Fibroblast of lung (primary cell): ENCODE measurements at regions not wholly inside any gene's neighbourhood (a gene's known extent, or its start where the extent isn't known, plus 50 kb on each side); places are given as distances from the start of the nearest gene placed in this dataset.

Source experiments
- DNase-seq, 2 donors: peaks; one replicate each; pipeline versions ENCODE4 v3.0.0 to v3.0.0-alpha.2; 2010; ENCODE audit warnings: low read depth in 2 of 2
- H2AFZ ChIP-seq: 2 replicates; pipeline ENCODE4 v1.5.1; 2012; ENCODE audit warnings: low read length, control low read depth, inconsistent platforms
- H3K27ac ChIP-seq: 2 replicates; pipeline ENCODE4 v1.5.1; 2011; ENCODE audit warnings: low read length, control low read depth; ENCODE audit not compliant: insufficient read depth
- H3K27me3 ChIP-seq: 2 replicates; pipeline ENCODE4 v1.5.1; 2011; ENCODE audit warnings: mild to moderate bottlenecking, low read length; ENCODE audit not compliant: control insufficient read depth, insufficient read depth
- H3K36me3 ChIP-seq: 2 replicates; pipeline ENCODE4 v1.5.1; 2011; ENCODE audit warnings: low read length; ENCODE audit not compliant: control insufficient read depth, insufficient read depth
- H3K4me1 ChIP-seq: 2 replicates; pipeline ENCODE4 v1.5.1; 2011; ENCODE audit warnings: low read length; ENCODE audit not compliant: control insufficient read depth, insufficient read depth; ENCODE audit errors: extremely low read depth
- H3K4me2 ChIP-seq: 2 replicates; pipeline ENCODE4 v1.5.1; 2011; ENCODE audit warnings: low read length, control low read depth; ENCODE audit not compliant: insufficient read depth; ENCODE audit errors: extremely low read depth
- H3K4me3 ChIP-seq, 4 experiments: fragments of 200-600 bp in 1 of 4; sonication (generic) in 1 of 4; replicated peaks in 1 of 4; 2 replicates each; pipeline ENCODE4 v1.5.1; 2011 to 2016; ENCODE audit warnings: low read length in 4 of 4, low read depth in 3 of 4, mild to moderate bottlenecking in 3 of 4, control low read depth in 2 of 4, inconsistent platforms in 1 of 4, mixed read lengths in 1 of 4; ENCODE audit not compliant: insufficient read depth in 1 of 4; ENCODE audit errors: control extremely low read depth in 1 of 4
- H3K79me2 ChIP-seq: 2 replicates; pipeline ENCODE4 v1.5.1; 2012; ENCODE audit warnings: mild to moderate bottlenecking, low read length, inconsistent platforms; ENCODE audit not compliant: control insufficient read depth, insufficient read depth
- H3K9ac ChIP-seq: 2 replicates; pipeline ENCODE4 v1.5.1; 2011; ENCODE audit warnings: mild to moderate bottlenecking, low read length, control low read depth; ENCODE audit not compliant: insufficient read depth
- H3K9me3 ChIP-seq: 2 replicates; pipeline ENCODE4 v1.5.1; 2012; ENCODE audit warnings: low read depth, low read length; ENCODE audit not compliant: control insufficient read depth, insufficient read depth
- H4K20me1 ChIP-seq: 2 replicates; pipeline ENCODE4 v1.5.1; 2011; ENCODE audit warnings: low read length; ENCODE audit not compliant: control insufficient read depth, insufficient read depth; ENCODE audit errors: extremely low read depth
- EZH2 ChIP-seq: IDR thresholded peaks from 2 replicates; pipeline ENCODE4 v1.5.1; 2012; ENCODE audit warnings: low read length, control low read depth, mild to moderate bottlenecking; ENCODE audit errors: missing control alignments
- TF ChIP-seq, protein P1 (sequence below), 2 donors: IDR thresholded peaks in 1 of 2; conservative IDR thresholded peaks in 1 of 2; 1 replicate in 1 of 2; 2 replicates in 1 of 2; pipeline ENCODE4 v1.5.1; 2011 to 2012; ENCODE audit warnings: low read length in 2 of 2, control low read depth in 1 of 2, inconsistent platforms in 1 of 2, low read depth in 1 of 2, mild to moderate bottlenecking in 1 of 2

DNA sequence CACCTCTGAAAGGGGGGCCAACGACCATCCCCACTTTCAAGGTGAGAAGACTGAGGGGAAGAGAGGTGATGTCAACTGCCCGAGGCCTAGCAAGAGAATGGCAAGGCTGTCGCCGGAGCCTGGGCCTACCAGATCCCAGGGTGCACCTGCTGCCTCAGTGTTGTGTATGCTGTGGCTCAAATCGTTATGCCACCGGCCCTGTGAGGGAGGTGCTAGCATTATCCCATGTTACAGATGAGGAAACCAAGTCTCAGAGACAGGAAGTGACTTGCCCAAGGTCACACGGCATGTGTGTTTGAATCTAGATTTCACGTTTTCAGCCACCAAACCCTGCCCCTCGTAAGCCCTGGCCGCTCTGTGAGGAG lies 152.5 kb downstream of the CEBPB start:
- Histone ChIP-seq H3K9me3 (no peaks in the 10 kb centered on the region), H3K4me2 (no peak overlapping the region), H3K4me3 (no peak overlapping the region), H3K9ac (no peak overlapping the region), H2AFZ (no peak overlapping the region), H3K79me2 (no peaks in the 10 kb centered on the region), H3K27me3 (no peaks in the 10 kb centered on the region), H3K4me1 (peaks cover 20% of the 10 kb centered on the region), H3K27ac (no peak overlapping the region), H4K20me1 (no peaks in the 10 kb centered on the region), H3K36me3 (no peaks in the 10 kb centered on the region)
- no peak for TF ChIP-seq EZH2
- TF ChIP-seq, protein P1, sequence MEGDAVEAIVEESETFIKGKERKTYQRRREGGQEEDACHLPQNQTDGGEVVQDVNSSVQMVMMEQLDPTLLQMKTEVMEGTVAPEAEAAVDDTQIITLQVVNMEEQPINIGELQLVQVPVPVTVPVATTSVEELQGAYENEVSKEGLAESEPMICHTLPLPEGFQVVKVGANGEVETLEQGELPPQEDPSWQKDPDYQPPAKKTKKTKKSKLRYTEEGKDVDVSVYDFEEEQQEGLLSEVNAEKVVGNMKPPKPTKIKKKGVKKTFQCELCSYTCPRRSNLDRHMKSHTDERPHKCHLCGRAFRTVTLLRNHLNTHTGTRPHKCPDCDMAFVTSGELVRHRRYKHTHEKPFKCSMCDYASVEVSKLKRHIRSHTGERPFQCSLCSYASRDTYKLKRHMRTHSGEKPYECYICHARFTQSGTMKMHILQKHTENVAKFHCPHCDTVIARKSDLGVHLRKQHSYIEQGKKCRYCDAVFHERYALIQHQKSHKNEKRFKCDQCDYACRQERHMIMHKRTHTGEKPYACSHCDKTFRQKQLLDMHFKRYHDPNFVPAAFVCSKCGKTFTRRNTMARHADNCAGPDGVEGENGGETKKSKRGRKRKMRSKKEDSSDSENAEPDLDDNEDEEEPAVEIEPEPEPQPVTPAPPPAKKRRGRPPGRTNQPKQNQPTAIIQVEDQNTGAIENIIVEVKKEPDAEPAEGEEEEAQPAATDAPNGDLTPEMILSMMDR (conservative IDR thresholded peaks at IDR 0.05 in 1 of 2, IDR thresholded peaks at IDR 0.05 in 1 of 2; ENCODE audit: low read depth in 1 of 2, low read length in 2 of 2): no peak
- no peak for DNase-seq

DNA sequence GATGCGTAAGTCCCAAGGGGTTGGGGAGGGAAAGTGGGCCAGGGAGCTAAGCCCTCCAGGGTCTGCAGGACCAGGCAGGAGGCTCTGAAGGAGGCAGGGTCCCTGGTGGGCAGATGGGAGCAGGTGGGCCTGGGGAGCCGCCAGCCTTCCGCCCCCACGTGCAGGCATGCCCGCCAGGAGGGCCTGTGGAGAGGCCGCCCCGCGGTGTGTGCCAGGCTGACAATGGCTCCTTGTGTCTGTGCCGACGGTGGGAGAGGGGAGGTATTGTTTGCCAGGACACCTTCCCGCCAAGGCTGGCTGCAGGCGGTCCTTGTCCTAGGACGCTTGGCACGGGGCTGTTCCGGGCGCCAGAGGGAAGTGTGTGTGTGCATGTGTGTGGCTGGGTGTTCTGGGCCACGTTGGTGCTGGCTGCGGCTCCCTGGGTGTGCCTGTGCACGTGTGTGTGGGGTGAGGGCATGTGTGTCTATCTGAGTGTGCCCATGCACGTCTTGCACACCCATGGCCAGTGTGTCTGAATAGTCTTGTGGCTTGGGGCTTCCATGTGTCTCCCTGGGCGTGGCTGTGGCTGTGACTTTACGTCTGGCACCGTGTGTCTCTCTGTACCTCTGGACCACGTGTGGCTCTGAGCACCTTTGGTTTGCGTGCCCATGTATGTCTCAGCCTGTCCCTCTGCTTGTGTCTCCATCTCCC lies 153.0 kb downstream of the CEBPB start:
- no peak for DNase-seq
- no peaks in the 10 kb centered on the region for H3K79me2 ChIP-seq
- no peak overlapping the region for H3K9ac ChIP-seq
- H3K4me1 ChIP-seq: peaks cover 17% of the 10 kb centered on the region
- H4K20me1 ChIP-seq: no peaks in the 10 kb centered on the region
- H3K36me3 ChIP-seq: no peaks in the 10 kb centered on the region
- TF ChIP-seq EZH2: no peak
- TF ChIP-seq, protein P1 (conservative IDR thresholded peaks at IDR 0.05 in 1 of 2, IDR thresholded peaks at IDR 0.05 in 1 of 2; ENCODE audit: low read depth in 1 of 2, low read length in 2 of 2): no peak
- no peaks in the 10 kb centered on the region for H3K27me3 ChIP-seq
- H3K27ac ChIP-seq: no peak overlapping the region
- no peaks in the 10 kb centered on the region for H3K9me3 ChIP-seq
- H3K4me3 ChIP-seq: no peak overlapping the region
- H2AFZ ChIP-seq: no peak overlapping the region
- no peak overlapping the region for H3K4me2 ChIP-seq

DNA sequence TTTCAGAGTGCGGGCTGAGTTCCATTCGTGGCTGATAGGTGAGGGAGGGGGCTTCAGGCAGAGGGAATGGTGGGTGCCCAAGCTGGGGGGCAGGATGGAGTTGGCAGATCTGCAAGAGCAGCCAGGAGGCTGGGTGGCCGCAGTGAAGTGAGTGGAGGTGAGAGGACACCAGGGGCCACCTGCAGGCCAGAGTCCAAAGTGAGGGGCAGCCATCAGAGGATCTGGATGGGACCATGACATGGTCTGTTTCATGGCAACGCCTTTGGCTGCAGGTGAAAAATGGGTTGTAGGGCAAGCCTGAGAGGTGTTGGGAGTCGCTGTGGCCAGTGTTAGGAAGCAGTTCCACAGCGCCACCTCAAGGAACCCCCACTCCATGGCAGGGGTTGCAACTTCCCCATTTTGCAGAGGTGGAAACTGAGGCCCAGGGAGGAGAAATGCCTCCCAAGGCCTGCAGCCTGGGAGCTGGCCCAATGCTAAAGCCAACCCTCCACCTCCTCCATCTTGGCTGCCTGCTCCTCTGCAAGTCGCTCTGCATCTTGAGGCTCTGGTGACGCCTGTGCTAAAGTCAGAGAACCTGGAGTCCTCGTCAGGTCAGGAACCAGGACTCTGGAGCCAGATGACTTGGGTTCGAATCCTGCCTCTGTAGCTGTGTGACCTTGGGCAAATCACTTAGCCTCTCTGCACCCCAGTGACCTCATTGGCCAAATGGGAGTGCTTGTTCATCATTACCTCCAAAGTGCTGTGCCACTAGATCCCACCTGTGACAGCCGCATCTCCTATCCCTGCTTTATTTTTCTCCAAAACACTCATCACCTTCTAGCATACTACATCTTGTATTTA lies 153.8 kb downstream of the CEBPB start:
- no peaks in the 10 kb centered on the region for H4K20me1 ChIP-seq
- H3K27ac ChIP-seq: no peak overlapping the region
- no peak overlapping the region for H3K4me3 ChIP-seq
- no peak for TF ChIP-seq EZH2
- TF ChIP-seq, protein P1 (conservative IDR thresholded peaks at IDR 0.05 in 1 of 2, IDR thresholded peaks at IDR 0.05 in 1 of 2; ENCODE audit: low read depth in 1 of 2, low read length in 2 of 2): peak in 1 of 2 donors; percentile 23
- no peak overlapping the region for H3K4me2 ChIP-seq
- no peak overlapping the region for H3K9ac ChIP-seq
- no peaks in the 10 kb centered on the region for H3K36me3 ChIP-seq
- H3K79me2 ChIP-seq: no peaks in the 10 kb centered on the region
- H2AFZ ChIP-seq: no peak overlapping the region
- no peaks in the 10 kb centered on the region for H3K9me3 ChIP-seq
- H3K27me3 ChIP-seq: no peaks in the 10 kb centered on the region
- peaks cover 16% of the 10 kb centered on the region for H3K4me1 ChIP-seq
- no peak for DNase-seq
